Mammary epithelial cell (primary cell): ENCODE measurements at regions not wholly inside any gene's neighbourhood (a gene's known extent, or its start where the extent isn't known, plus 50 kb on each side); places are given as distances from the start of the nearest gene placed in this dataset.

Source experiments
- EZH2 ChIP-seq: IDR thresholded peaks from 2 replicates; pipeline ENCODE4 v1.6.1; 2012; ENCODE audit warnings: low read length, inconsistent platforms, borderline replicate concordance
- TF ChIP-seq, protein P1 (sequence below), 2 donors: IDR thresholded peaks in 1 of 2; conservative IDR thresholded peaks in 1 of 2; 2 replicates each; pipeline ENCODE4 v1.5.1; 2011 to 2012; ENCODE audit warnings: inconsistent platforms in 2 of 2, low read length in 2 of 2, mild to moderate bottlenecking in 2 of 2, control low read depth in 1 of 2, low read depth in 1 of 2; ENCODE audit not compliant: insufficient read depth in 1 of 2; ENCODE audit errors: extremely low read depth in 1 of 2

DNA sequence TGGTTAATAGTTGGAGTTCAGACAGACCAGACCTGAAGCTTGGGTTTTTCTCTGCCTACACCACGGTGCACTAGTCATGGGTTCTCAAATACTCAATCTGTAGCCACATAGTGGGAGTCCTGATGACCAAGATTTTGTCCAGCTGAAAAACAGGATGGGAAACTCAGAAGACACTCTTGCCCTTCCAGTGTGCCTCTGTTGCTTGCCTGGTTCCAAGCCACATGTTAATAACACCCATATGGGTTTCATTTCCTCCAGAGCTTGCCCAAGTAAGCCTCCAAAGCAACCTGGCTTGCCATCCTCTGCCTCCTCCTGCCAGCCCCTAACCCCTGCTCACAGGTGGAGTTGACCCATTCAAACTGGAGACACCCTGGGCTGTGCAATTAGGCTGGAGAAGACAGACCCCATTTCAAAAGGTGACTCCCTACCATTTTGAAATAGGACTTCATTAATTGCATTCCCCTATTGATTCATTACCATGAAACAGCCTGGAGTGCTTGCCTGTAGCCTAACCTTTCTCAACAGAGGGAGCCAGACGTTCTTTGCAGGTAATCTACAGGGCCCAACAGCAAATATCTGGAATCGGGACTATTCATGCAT is 108.0 kb upstream of the HABP2 start:
- TF ChIP-seq, protein P1, sequence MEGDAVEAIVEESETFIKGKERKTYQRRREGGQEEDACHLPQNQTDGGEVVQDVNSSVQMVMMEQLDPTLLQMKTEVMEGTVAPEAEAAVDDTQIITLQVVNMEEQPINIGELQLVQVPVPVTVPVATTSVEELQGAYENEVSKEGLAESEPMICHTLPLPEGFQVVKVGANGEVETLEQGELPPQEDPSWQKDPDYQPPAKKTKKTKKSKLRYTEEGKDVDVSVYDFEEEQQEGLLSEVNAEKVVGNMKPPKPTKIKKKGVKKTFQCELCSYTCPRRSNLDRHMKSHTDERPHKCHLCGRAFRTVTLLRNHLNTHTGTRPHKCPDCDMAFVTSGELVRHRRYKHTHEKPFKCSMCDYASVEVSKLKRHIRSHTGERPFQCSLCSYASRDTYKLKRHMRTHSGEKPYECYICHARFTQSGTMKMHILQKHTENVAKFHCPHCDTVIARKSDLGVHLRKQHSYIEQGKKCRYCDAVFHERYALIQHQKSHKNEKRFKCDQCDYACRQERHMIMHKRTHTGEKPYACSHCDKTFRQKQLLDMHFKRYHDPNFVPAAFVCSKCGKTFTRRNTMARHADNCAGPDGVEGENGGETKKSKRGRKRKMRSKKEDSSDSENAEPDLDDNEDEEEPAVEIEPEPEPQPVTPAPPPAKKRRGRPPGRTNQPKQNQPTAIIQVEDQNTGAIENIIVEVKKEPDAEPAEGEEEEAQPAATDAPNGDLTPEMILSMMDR (conservative IDR thresholded peaks at IDR 0.05 in 1 of 2, IDR thresholded peaks at IDR 0.05 in 1 of 2; ENCODE audit: extremely low read depth in 1 of 2, insufficient read depth in 1 of 2, low read depth in 1 of 2, low read length in 2 of 2): no peak
- no peak for TF ChIP-seq EZH2
